BJ (cell line): ENCODE measurements at regions not wholly inside any gene's neighbourhood (a gene's known extent, or its start where the extent isn't known, plus 50 kb on each side); places are given as distances from the start of the nearest gene placed in this dataset.

ENCODE experiments used
- CTCF ChIA-PET: fragments of 350-600 bp; formaldehyde crosslinking; extraction: SDS; loops from one replicate; lab custom pipeline; 2021; ENCODE audit warnings: antibody characterized with exemption, inconsistent platforms; lab: Yijun Ruan, JAX
- POLR2A ChIA-PET: fragments of 300-600 bp; sonication (Branson Sonifier 250); formaldehyde crosslinking; extraction: SDS; loops from one replicate; lab custom pipeline; 2021; ENCODE audit warnings: antibody characterized with exemption; lab: Charles Lee
- DNase-seq: peaks from one replicate; pipeline ENCODE4 v3.0.0-alpha.2; 2011; ENCODE audit warnings: low read depth
- H3K27me3 ChIP-seq: 2 replicates; pipeline ENCODE4 v1.6.0; 2011; ENCODE audit warnings: low read length; ENCODE audit not compliant: control insufficient read depth, insufficient read depth
- H3K36me3 ChIP-seq: 2 replicates; pipeline ENCODE4 v1.5.1; 2011; ENCODE audit warnings: low read length; ENCODE audit not compliant: control insufficient read depth, insufficient read depth
- H3K4me3 ChIP-seq: 2 replicates; pipeline ENCODE4 v1.5.1; 2011; ENCODE audit warnings: low read depth, mild to moderate bottlenecking, control low read depth, low read length
- CTCF ChIP-seq: IDR thresholded peaks from 2 replicates; pipeline ENCODE4 v1.5.1; 2011; ENCODE audit warnings: low read depth, mild to moderate bottlenecking, control low read depth, inconsistent platforms, low read length, moderate library complexity; ENCODE audit not compliant: insufficient read depth

GRCh38 chr9:89662718-89663613 lies 58.2 kb downstream of the GADD45G start:
- no peak for TF ChIP-seq CTCF
- CTCF ChIA-PET = interaction anchor here (0.6 kb wide), 1 partner anchor 10 kb away, joined by 3 read pairs; no protein-coding TSS in a partner anchor
- H3K4me3 ChIP-seq = peak overlapping the region; percentile 42
- no peak for DNase-seq
- POLR2A ChIA-PET = no interaction called here
- no peaks in the 10 kb centered on the region for H3K27me3 ChIP-seq
- H3K36me3 ChIP-seq = no peaks in the 10 kb centered on the region

DNA sequence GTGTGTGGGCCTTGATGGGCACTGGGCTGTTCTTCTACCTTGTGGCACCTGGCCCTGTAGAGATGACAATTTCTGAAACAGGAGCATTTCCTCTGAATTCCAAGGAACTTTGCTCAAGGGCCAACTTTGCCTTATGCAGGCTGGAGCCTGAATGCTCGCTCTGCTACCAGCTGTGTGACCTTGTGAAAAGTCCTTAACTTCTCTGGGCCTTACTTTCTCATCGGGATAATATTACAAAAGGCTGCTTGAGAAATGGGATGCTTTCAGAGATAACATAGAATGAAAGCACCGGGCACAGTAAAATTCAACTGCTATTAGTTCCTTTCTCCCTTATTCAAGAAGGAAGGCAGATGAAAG lies 58.8 kb downstream of the GADD45G start:
- POLR2A ChIA-PET = no interaction called here

DNA sequence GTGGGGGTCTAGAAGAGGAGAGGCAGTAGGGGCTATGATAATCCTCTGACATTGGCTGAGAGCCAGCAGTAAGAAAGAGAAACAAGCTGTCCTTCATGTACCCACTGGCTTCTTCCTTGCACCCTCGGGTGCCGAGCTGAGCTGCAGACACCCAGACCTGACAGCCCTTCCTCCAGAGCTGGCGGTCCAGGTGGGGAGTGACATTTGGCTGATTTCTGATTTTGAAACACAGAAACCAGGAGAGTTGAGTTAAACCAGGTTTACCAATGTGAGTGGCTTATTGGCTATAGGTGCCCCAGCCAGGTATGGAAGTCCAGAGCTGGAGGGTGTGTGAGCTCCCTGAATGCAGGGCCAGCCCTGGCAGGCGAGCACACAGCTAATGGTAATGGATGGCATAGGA lies 59.2 kb downstream of the GADD45G start:
- ChIA-PET CTCF (no interaction called here), POLR2A (no interaction called here)
- H3K4me3 ChIP-seq = no peak overlapping the region

More for the DNA sequence above, 58.8 kb downstream of the GADD45G start:
- no peak for TF ChIP-seq CTCF
- no peak for DNase-seq
- no peaks in the 10 kb centered on the region for H3K27me3 ChIP-seq
- no peak overlapping the region for H3K4me3 ChIP-seq
- CTCF ChIA-PET = no interaction called here
- H3K36me3 ChIP-seq = no peaks in the 10 kb centered on the region

GRCh38 chr9:89664896-89665329 lies 60.1 kb downstream of the GADD45G start:
- DNase-seq = no peak
- CTCF ChIA-PET = no interaction called here
- TF ChIP-seq CTCF = no peak
- no peaks in the 10 kb centered on the region for H3K36me3 ChIP-seq
- H3K27me3 ChIP-seq = no peaks in the 10 kb centered on the region
- H3K4me3 ChIP-seq = no peak overlapping the region
- POLR2A ChIA-PET = no interaction called here

More for the DNA sequence above, 59.2 kb downstream of the GADD45G start:
- no peak for DNase-seq
- Histone ChIP-seq H3K27me3 (no peaks in the 10 kb centered on the region), H3K36me3 (no peaks in the 10 kb centered on the region)
- no peak for TF ChIP-seq CTCF

- H3K4me3 ChIP-seq = no peak overlapping the region
- ChIA-PET CTCF (interaction anchor here (0.8 kb wide), 1 partner anchor 11 kb away, joined by 3 read pairs; no protein-coding TSS in a partner anchor), POLR2A (no interaction called here)
- no peak for TF ChIP-seq CTCF
- no peaks in the 10 kb centered on the region for H3K36me3 ChIP-seq
- no peaks in the 10 kb centered on the region for H3K27me3 ChIP-seq
- DNase-seq = no peak
Observed at GRCh38 chr9:89666364-89666763, 61.6 kb downstream of the GADD45G start.
